GM19099 (cell line): ENCODE measurements at regions not wholly inside any gene's neighbourhood (a gene's known extent, or its start where the extent isn't known, plus 50 kb on each side); places are given as distances from the start of the nearest gene placed in this dataset.

Source experiments
- POLR2A ChIP-seq: IDR thresholded peaks from 3 replicates; pipeline ENCODE4 v1.6.1; 2011; ENCODE audit warnings: low read depth; ENCODE audit not compliant: insufficient read length; ENCODE audit errors: extremely low read depth

GRCh38 chr16:72384651-72385050 is 212.7 kb upstream of the PMFBP1 start:
- no peak for TF ChIP-seq POLR2A

- TF ChIP-seq POLR2A, result no peak
These were observed 208.3 kb upstream of the PMFBP1 start for GRCh38 chr16:72380283-72380682.

GRCh38 chr16:72373201-72373600 is 201.2 kb upstream of the PMFBP1 start:
- TF ChIP-seq POLR2A, result no peak

GRCh38 chr16:72372087-72373045 is 200.4 kb upstream of the PMFBP1 start:
- TF ChIP-seq POLR2A, result no peak

- no peak for TF ChIP-seq POLR2A
These were observed 199.5 kb upstream of the PMFBP1 start for GRCh38 chr16:72371307-72372086.

GRCh38 chr16:72369274-72369673 is 197.3 kb upstream of the PMFBP1 start:
- TF ChIP-seq POLR2A, result no peak

GRCh38 chr16:72367851-72368250 is 195.9 kb upstream of the PMFBP1 start:
- TF ChIP-seq POLR2A, result no peak

- TF ChIP-seq POLR2A, result no peak
These were observed 191.0 kb upstream of the PMFBP1 start for GRCh38 chr16:72362973-72363372.

GRCh38 chr16:72362476-72362875 is 190.5 kb upstream of the PMFBP1 start:
- TF ChIP-seq POLR2A, result no peak

- TF ChIP-seq POLR2A, result no peak
These were observed 186.0 kb upstream of the PMFBP1 start for GRCh38 chr16:72357910-72358309.

GRCh38 chr16:72355561-72355960 is 183.6 kb upstream of the PMFBP1 start:
- TF ChIP-seq POLR2A, result no peak

GRCh38 chr16:72349719-72350118 is 177.8 kb upstream of the PMFBP1 start:
- no peak for TF ChIP-seq POLR2A

GRCh38 chr16:72332926-72333325 is 161.0 kb upstream of the PMFBP1 start:
- TF ChIP-seq POLR2A, result no peak

GRCh38 chr16:72324578-72324977 is 152.6 kb upstream of the PMFBP1 start:
- no peak for TF ChIP-seq POLR2A

- no peak for TF ChIP-seq POLR2A
These were observed 145.5 kb upstream of the PMFBP1 start for GRCh38 chr16:72317446-72317845.

- no peak for TF ChIP-seq POLR2A
These were observed 141.9 kb upstream of the PMFBP1 start for GRCh38 chr16:72313903-72314302.
